NB4 (cell line): ENCODE measurements at regions not wholly inside any gene's neighbourhood (a gene's known extent, or its start where the extent isn't known, plus 50 kb on each side); places are given as distances from the start of the nearest gene placed in this dataset.

Experiments
- DNase-seq: peaks from one replicate; pipeline ENCODE4 v3.0.0; 2010; ENCODE audit warnings: low read depth
- H3K4me3 ChIP-seq: one replicate; pipeline ENCODE4 v1.5.1; 2011; ENCODE audit warnings: mild to moderate bottlenecking, low read depth, low read length, moderate library complexity
- MAX ChIP-seq: IDR thresholded peaks from 2 replicates; pipeline ENCODE4 v1.6.1; 2011; ENCODE audit warnings: low read depth, low read length
- MYC ChIP-seq: IDR thresholded peaks from 2 replicates; pipeline ENCODE4 v1.6.1; 2011; ENCODE audit warnings: low read depth, low read length
- POLR2A ChIP-seq: IDR thresholded peaks from 2 replicates; pipeline ENCODE4 v1.6.1; 2011; ENCODE audit warnings: mild to moderate bottlenecking; ENCODE audit not compliant: insufficient read length; ENCODE audit errors: extremely low read depth
- TF ChIP-seq, protein P1 (sequence below): IDR thresholded peaks from one replicate; pipeline ENCODE4 v1.5.1; 2012; ENCODE audit warnings: low read depth, low read length

GRCh38 chr12:5364036-5364770 is 67.7 kb upstream of the NTF3 start:
- H3K4me3 ChIP-seq, result no peak overlapping the region
- TF ChIP-seq MAX (no peak), MYC (no peak), POLR2A (no peak)
- no peak for DNase-seq

- TF ChIP-seq MYC (no peak), POLR2A (no peak), MAX (no peak)
- TF ChIP-seq, protein P1, sequence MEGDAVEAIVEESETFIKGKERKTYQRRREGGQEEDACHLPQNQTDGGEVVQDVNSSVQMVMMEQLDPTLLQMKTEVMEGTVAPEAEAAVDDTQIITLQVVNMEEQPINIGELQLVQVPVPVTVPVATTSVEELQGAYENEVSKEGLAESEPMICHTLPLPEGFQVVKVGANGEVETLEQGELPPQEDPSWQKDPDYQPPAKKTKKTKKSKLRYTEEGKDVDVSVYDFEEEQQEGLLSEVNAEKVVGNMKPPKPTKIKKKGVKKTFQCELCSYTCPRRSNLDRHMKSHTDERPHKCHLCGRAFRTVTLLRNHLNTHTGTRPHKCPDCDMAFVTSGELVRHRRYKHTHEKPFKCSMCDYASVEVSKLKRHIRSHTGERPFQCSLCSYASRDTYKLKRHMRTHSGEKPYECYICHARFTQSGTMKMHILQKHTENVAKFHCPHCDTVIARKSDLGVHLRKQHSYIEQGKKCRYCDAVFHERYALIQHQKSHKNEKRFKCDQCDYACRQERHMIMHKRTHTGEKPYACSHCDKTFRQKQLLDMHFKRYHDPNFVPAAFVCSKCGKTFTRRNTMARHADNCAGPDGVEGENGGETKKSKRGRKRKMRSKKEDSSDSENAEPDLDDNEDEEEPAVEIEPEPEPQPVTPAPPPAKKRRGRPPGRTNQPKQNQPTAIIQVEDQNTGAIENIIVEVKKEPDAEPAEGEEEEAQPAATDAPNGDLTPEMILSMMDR, result no peak
- DNase-seq, result no peak
- H3K4me3 ChIP-seq, result no peak overlapping the region
These were observed 62.6 kb upstream of the NTF3 start for GRCh38 chr12:5369298-5369697.

- DNase-seq, result no peak
- no peak for TF ChIP-seq MYC
- no peak for TF ChIP-seq POLR2A
- no peak for TF ChIP-seq MAX
- TF ChIP-seq, protein P1, result no peak
- no peak overlapping the region for H3K4me3 ChIP-seq
These were observed 60.3 kb upstream of the NTF3 start for GRCh38 chr12:5371631-5372030.

DNA sequence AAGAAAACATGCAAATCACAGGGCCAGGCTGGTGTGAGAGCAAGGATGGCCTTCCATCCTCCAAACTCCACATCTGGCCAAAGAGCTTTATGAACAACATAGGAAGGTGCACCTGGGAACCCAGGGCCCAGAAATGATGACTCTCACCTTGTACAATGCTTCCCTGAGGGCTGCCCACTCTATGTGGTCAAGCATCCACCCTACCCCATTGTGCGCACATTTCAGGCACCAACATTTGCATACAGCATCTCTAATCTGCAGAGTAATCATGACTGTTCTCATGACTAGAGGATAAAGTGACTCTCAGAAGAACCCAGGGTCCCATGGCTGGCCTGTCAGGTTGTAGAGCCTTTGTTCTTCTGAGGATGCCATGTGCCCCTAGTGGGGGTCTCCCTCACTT is 57.2 kb upstream of the NTF3 start:
- TF ChIP-seq POLR2A (no peak), MYC (no peak), MAX (no peak)
- TF ChIP-seq, protein P1, result no peak
- DNase-seq, result no peak
- no peak overlapping the region for H3K4me3 ChIP-seq

- DNase-seq, result no peak
- H3K4me3 ChIP-seq, result no peak overlapping the region
- TF ChIP-seq MAX, result no peak
- TF ChIP-seq, protein P1, result no peak
- no peak for TF ChIP-seq POLR2A
- TF ChIP-seq MYC, result no peak
These were observed 56.2 kb upstream of the NTF3 start for GRCh38 chr12:5375547-5376295.

DNA sequence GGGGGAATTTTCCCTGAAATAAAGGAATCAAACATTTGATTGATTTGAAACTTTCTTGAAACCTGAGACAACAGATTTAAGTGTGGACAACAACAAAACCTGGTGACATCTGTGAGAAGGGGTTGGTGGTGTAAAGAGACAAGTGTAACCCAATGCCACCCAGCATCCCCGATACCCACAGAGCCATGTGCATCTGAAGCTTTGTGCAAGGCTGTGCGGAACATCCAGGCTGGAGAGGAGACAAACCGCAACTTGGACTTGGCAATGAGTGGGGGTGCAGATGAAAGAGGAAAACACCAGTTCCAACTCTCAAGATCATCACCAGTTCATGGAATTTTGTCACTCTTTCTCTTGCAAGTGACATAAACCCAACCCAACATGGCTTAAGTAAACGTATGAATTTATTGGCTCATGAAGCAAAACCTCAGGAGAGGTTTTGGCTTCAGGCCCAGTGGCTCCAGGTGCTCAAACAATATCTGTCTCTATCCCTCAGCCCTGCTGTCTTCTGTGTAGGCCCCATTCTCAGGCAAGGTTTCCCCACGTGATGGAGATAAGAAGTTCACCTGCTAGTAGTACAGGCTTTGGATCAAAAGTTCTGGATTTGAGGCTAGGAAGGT is 55.2 kb upstream of the NTF3 start:
- DNase-seq, result no peak
- TF ChIP-seq MYC, result no peak
- TF ChIP-seq MAX, result no peak
- TF ChIP-seq POLR2A, result no peak
- TF ChIP-seq, protein P1, result no peak
- H3K4me3 ChIP-seq, result no peak overlapping the region
